ENCODE measurements at regions not wholly inside any gene's neighbourhood (a gene's known extent, or its start where the extent isn't known, plus 50 kb on each side); places are given as distances from the start of the nearest gene placed in this dataset.

- no peak for DNase-seq (ENCODE audit: low read depth in 4 of 4, low spot score in 2 of 4)
These were observed 125.9 kb upstream of the PPARGC1A start for GRCh38 chr4:24015782-24016181.

- DNase-seq (ENCODE audit: low read depth in 4 of 4, low spot score in 2 of 4): no peak
These were observed 124.0 kb upstream of the PPARGC1A start for GRCh38 chr4:24013668-24014422.

- DNase-seq (ENCODE audit: low read depth in 4 of 4, low spot score in 2 of 4): no peak
These were observed 121.1 kb upstream of the PPARGC1A start for GRCh38 chr4:24010994-24011393.

GRCh38 chr4:24010573-24010972, 120.7 kb upstream of the PPARGC1A start:
- no peak for DNase-seq (ENCODE audit: low read depth in 4 of 4, low spot score in 2 of 4)

GRCh38 chr4:24007860-24008261, 118.0 kb upstream of the PPARGC1A start:
- no peak for DNase-seq (ENCODE audit: low read depth in 4 of 4, low spot score in 2 of 4)

- no peak for DNase-seq (ENCODE audit: low read depth in 4 of 4, low spot score in 2 of 4)
These were observed 116.4 kb upstream of the PPARGC1A start for GRCh38 chr4:24006269-24006668.

- DNase-seq (ENCODE audit: low read depth in 4 of 4, low spot score in 2 of 4): no peak
These were observed 114.1 kb upstream of the PPARGC1A start for GRCh38 chr4:24003926-24004325.

- no peak for DNase-seq (ENCODE audit: low read depth in 4 of 4, low spot score in 2 of 4)
These were observed 113.6 kb upstream of the PPARGC1A start for GRCh38 chr4:24003496-24003895.

- no peak for DNase-seq (ENCODE audit: low read depth in 4 of 4, low spot score in 2 of 4)
These were observed 112.6 kb upstream of the PPARGC1A start for GRCh38 chr4:24002330-24002966.

- DNase-seq (ENCODE audit: low read depth in 4 of 4, low spot score in 2 of 4): no peak
These were observed 111.9 kb upstream of the PPARGC1A start for GRCh38 chr4:24001486-24002329.

GRCh38 chr4:24000470-24000831, 110.6 kb upstream of the PPARGC1A start:
- DNase-seq (ENCODE audit: low read depth in 4 of 4, low spot score in 2 of 4): no peak

GRCh38 chr4:23999714-24000469, 110.0 kb upstream of the PPARGC1A start:
- DNase-seq (ENCODE audit: low read depth in 4 of 4, low spot score in 2 of 4): no peak

- no peak for DNase-seq (ENCODE audit: low read depth in 4 of 4, low spot score in 2 of 4)
These were observed 103.5 kb upstream of the PPARGC1A start for GRCh38 chr4:23993373-23993772.

- no peak for DNase-seq (ENCODE audit: low read depth in 4 of 4, low spot score in 2 of 4)
These were observed 101.6 kb upstream of the PPARGC1A start for GRCh38 chr4:23991444-23991843.

GRCh38 chr4:23986270-23986669, 96.4 kb upstream of the PPARGC1A start:
- DNase-seq (ENCODE audit: low read depth in 4 of 4, low spot score in 2 of 4): no peak

- no peak for DNase-seq (ENCODE audit: low read depth in 4 of 4, low spot score in 2 of 4)
These were observed 91.5 kb upstream of the PPARGC1A start for GRCh38 chr4:23981328-23981727.

GRCh38 chr4:23979534-23979933, 89.7 kb upstream of the PPARGC1A start:
- DNase-seq (ENCODE audit: low read depth in 4 of 4, low spot score in 2 of 4): no peak

- no peak for DNase-seq (ENCODE audit: low read depth in 4 of 4, low spot score in 2 of 4)
These were observed 88.2 kb upstream of the PPARGC1A start for GRCh38 chr4:23978002-23978401.

- no peak for DNase-seq (ENCODE audit: low read depth in 4 of 4, low spot score in 2 of 4)
These were observed 86.6 kb upstream of the PPARGC1A start for GRCh38 chr4:23976423-23976822.

- no peak for DNase-seq (ENCODE audit: low read depth in 4 of 4, low spot score in 2 of 4)
These were observed 83.5 kb upstream of the PPARGC1A start for GRCh38 chr4:23973308-23973855.

GRCh38 chr4:23972805-23973204, 83.0 kb upstream of the PPARGC1A start:
- no peak for DNase-seq (ENCODE audit: low read depth in 4 of 4, low spot score in 2 of 4)

Measured in left renal cortex interstitium (tissue), 4 donors.